HG02571 (cell line): ENCODE measurements at regions not wholly inside any gene's neighbourhood (a gene's known extent, or its start where the extent isn't known, plus 50 kb on each side); places are given as distances from the start of the nearest gene placed in this dataset.

ENCODE experiments used
- ATAC-seq: cut with Tn5 transposase; IDR thresholded peaks from one replicate; pipeline ENCODE4 v1.9.1; 2021; ENCODE audit warnings: mild to moderate bottlenecking, moderate library complexity; ENCODE audit not compliant: unreplicated experiment

DNA sequence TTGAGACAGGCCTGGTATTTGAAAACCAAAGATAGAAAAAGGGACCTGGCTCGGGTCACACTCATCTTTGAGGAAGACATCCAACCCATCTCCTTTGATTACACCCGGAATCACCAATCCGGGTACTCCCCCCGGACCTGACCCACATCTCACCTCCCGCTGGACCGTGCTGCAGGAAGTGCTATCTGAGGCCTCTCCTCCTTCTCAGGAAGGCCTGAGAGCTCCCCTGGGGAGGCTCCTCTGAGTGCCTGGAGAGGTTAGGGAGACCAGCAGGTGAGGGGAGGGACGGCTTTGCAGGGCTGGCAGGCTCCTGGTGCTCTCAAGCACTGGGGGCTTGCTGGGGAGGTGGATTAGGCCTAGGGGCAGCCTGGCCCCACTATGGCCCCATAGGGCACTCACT is 170.9 kb downstream of the ACKR3 start:
- no peak for ATAC-seq

DNA sequence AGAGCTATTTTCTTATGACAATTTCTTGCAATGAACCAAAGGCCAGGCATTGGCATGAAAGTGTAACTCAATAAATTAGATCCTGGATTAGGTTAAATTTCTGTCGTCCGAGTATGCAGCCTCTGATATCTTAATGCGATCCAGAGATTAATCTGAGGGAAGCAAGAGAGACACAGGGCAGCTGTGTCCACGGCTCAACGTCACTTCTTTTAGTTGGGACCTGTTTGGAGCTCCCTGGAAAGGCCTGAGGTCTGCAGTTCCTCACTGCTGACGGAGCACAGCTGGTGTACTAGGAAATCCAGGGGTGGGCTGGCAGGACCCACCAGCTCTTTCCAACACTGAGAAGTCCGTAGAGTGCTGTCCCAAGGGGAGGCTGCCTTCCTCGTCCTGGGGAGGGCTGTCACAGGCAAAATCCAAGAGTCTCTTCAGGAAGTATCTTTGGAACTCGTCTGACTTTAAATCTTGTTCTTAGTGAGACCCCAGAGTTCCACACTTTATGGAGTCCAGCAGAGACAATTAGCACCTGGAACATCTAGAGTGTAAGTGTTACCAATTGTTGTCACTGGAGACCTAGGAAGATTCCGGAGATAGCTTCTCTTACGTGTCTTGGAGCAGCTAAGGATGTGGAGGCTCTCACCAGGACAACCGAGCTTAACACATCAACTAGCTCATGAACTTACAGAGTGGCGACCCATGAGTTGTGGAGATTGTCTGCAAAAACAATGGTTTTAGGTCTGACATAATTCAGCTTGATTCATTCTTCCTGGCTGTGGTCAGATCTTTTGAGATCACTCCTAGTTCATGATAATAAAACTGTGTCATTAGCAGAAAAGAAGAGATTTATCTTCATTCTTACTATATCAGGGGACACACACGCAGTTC is 173.7 kb downstream of the ACKR3 start:
- ATAC-seq = no peak

DNA sequence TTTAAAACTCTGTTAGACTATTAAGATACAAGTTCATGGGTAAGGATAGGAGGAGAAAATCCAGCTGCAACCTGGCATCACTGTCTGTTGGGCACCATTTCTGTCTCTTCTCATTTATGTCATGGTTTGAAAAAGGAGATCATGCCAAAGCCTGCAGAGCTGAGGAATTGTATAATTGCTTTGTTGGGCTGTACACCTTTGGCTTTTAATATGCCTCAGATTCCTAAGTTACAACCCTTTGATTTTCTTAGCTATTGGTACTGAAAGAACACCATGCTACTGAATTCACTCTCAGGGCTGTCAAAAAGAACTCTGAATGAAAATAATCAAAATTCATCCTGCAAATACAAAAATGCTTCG is 174.3 kb downstream of the ACKR3 start:
- ATAC-seq = no peak

DNA sequence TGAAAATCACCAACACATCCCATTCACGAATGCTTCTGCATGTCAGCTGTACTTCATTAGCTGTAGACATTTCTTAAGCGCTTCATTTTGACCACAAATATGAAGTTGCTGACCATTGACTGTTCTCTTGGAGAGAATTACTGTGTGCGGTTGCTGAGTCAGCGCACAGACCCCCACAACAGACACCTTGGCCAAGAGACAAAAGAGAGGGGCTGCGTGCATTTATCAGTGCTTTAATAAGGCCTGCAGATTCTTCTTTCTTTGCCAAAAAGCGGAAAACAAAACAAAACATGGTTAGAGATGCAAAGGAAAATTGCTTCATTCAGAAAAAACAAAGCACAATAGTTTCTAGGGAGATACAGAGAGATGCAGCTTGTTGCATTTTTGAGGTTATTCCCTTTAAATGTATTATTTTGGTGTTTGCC is 174.7 kb downstream of the ACKR3 start:
- no peak for ATAC-seq

DNA sequence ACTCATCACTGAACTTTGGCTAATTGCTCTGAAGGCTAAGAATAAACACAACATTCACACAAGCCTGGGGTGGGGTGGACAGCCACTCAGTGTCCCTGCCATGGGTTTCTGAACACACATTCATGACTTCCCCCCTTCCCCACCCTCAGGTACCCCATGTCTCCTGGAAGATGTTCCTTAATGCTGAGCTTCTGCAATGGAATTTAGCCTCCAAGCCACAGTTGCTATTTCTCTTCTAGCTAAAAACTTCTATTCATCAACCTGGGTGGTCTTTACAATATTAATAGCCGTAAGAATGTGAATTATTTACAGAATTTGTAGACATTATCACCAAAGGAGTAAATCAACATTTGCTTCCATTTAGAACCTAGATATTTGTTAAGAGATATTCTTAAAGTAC is 175.1 kb downstream of the ACKR3 start:
- ATAC-seq = no peak

DNA sequence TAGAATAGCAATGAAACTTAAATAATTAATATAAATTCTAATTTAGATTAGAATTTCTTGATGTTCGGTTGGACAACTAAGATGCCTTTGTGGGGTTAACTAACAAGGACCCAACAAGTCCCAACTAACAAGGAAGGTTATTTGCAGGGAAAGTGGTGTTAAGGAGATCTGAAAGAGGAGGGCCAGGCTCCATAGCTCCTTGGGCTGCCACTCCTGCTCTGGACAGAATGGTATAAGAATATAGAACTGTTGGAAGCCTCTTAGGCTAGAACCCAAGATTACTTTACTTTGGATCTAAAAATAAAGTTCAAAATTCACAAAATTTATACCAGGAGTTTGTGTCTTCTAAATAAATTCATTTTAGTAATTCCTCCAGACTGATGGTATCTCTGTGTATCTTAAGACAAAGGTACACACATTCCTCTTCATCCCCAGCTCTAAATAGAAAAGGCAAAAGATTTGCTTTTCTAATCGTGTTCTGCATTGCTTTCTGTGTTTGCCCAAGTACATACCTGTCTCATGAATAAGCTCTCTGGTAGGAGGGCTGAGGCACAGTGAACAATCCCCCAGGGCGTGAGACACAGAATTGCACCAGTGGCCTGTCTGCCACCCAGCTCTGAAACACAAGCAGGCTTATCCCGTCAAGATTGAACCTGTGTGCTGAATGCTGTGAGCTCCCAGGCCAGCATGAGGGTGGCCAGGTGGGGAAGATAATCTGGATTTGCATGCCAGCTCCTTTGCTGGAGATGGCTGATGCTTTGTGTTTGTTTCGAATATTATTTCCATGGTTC is 176.0 kb downstream of the ACKR3 start:
- no peak for ATAC-seq

DNA sequence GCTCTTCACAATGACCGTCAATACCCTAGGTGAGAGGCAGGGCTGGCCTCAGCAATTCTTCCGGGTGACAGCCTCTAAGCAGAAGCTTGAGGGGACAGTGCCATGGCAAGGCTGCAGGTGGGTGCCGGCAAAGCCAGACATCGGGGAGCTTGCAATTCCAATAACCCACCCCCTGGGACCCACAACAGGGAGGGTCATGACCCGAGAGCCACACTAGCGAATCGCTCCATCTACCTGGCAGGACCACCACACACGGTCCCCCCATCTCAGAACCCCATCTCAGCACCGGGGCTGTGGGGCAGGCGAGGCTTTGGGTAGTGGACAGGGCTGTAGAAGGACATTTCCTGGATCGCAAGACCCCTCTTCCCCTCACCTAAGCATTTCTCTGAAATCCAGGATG is 177.2 kb downstream of the ACKR3 start:
- ATAC-seq = no peak

DNA sequence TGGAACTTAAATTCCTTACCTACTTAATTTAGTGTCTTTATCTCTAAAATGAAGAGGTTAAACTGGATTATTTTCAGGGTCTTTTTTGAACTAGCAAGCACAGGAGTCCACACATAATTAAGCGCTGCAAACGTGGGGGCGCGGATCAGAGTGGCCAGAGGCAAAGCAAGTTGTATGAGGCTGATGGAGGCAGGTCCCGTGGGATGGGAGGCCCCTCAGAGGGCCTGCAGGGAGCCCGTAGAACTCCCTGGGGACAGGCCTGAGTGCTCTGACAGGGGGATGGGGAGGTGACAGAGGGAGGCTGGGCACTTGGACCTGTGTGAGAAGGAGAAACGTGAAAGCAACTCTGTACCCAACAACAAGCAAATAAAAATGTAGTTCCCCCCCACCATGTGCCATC is 177.8 kb downstream of the ACKR3 start:
- ATAC-seq = no peak

DNA sequence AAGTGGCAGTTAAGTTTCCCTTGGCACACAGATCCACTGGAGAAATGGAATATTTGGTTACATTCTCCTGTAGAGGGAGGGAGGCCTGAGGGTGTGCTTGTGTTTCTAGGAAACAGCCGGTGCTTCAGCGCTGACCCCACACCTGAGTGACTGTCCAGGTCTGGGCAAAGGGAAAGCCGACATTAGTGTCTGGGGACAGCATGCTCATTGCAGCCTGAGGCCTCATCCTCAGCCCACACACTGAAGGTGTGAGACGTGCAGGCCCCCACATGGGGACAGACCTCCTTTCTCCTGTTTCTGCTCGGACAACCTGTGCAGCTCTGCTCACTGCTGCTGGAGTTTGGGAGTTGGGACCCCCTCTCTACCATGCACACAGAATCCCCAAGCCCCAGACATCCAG is 178.3 kb downstream of the ACKR3 start:
- ATAC-seq = no peak

DNA sequence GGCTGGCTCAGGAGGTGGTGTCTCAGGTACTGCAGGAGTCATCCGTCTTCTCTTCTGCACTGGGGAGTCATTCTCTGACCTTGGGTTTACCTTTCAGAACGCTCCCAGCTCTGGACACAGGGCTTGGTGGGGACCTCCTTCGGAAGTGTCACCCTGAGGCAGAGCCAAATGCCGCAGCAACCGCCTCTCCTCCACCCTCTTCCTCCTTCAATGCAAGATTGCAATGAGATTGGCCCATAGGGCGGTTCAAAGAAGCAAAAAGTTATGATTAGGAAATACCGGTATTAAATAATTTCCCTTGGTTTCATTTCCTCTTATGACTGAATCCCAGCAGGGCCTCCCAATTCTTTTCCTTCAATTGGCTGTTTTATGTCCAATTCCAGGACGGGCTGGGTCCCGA is 178.8 kb downstream of the ACKR3 start:
- no peak for ATAC-seq

DNA sequence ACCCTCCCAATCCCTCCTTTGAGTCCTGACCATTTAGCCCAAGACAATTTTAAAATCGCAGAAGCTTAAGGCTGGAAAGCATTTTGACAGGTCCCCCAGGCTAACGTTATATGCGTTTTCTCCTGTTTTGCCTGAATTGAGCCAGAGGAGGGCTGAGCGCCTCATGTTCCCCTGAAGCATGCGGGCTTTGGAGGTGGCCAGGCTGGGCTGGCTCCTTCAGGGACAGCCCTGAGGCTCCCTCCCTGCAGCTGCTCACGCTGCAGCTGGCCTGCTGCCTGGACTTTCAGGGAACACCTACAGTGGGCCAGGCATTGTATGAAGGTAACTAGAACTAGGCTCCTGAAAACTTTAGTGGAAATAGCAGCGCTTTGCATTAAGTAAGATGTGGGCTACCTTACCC is 179.2 kb downstream of the ACKR3 start:
- ATAC-seq = no peak

DNA sequence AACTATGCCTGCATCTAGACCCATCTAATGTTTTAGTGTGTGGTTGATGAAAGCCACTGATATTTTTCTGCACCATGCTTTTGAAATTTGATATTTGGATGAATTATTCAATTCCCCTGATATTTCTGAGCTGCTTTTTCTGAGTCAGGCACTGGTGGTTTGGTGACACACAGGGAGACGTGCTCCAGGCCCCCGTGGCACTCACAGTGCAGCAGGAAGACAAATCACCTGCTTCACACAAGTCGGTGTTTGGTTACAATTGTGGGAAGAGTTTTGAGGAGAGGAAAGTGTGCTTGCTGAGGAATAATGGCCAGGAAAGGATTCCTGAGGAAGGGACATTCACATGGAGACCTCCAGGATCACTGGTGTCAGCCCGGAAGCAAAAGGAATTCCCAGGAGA is 179.7 kb downstream of the ACKR3 start:
- ATAC-seq = no peak

DNA sequence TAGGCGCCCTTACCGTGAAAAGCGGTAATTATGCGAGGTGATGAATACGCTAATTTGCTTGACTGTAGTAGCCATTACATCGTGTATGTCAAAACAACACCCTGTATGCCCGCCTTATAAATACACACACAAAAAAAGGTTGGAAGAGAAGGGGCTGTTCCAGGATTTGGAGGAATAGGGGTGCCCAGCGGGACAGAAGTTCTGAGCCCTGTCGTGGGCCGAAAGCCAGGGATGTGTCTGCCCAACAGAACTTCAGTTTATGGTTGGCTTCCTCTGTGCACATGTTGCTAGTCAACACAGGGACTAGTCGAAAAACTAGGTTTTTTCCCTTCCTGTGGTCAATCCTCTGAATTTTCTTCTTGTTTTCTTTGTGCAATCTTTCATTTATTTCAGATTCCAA is 182.5 kb downstream of the ACKR3 start:
- no peak for ATAC-seq

DNA sequence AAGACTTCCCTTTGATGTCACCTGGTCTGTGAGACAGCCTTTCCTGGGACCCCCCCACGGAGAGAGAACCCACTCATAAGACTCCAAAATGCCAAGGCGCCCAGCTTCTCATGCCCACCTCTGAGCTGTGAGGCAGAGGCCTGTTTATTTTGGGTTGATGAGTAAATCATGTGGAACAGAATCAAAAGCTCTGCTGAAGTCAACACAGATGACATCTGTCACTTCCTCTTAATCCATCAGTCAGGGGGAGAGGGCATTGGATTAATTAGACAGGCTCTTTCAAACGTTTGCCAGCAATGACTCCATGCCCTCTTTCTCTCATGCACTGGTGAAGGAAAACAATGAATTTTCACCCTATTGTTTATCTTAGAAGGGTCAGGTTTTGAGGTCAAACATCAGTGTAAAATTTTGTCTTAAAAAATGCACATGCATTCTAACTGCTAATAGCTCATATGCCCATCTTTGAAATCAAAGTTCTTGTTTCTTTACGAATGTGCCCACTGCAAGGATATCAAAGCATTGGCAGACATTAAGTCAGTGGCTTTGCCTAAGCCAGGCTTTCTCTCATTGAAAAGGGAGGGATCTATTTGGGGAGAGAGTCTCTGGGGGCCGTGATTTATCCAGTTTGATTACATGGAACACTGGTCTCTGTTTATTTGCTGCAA is 184.1 kb downstream of the ACKR3 start:
- no peak for ATAC-seq

DNA sequence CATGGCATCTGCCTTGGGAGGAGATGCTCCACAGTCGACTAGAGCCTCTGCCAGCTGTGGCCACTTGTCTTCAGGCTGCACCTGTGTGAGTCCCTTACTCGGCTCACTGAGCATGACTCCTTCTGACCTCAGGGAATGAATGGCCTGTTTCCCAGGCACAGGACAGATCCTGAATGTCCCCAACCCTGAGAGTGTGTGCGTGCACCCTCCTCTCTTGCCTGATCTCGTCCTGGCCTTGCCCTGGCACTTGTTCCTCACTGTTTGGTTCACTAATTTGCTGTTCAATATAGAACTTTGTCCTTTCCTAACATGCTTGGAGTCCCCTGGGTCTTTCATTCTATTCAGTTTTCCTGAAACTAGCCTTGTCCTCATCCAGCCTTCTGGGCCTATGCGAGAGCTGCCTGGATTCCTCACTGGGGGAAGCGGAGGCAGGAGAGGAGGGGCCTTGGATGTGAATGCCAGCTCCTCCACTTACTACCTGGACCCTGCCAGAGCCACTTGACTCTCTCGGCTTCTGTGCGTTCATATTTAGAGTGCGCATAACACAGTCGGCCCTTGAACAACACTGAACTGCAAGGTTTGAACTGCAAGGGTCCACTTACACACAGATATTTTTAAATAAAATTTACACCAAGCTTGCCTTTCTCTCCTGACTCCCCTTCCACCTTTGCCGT is 184.8 kb downstream of the ACKR3 start:
- ATAC-seq = no peak

DNA sequence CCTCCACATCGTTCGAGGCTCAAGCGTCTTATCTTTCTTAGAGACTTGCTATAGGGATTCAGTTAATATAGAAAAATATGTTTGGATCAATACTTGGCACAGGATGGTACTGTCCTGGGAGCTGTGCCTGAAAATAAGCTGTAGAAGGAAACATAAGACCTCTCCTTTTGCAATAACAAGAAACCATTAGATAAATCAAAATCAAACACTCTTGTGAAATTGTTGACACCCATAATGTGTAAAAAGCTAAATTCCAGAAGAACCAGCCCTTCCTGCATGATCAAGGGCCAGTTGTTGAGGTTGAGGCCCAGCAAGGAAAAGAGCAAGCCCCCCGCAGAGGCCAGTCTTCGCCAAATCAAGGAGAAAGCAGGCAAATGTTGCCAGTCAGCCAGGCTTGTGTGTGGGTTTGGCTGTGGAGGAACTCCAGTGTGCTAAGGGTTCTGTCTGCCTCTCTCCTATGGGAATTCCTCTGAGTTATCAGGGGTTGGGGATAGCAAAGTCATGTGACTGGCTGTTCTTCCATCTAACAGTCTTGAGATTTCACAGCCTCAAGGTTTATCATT is 185.7 kb downstream of the ACKR3 start:
- no peak for ATAC-seq

DNA sequence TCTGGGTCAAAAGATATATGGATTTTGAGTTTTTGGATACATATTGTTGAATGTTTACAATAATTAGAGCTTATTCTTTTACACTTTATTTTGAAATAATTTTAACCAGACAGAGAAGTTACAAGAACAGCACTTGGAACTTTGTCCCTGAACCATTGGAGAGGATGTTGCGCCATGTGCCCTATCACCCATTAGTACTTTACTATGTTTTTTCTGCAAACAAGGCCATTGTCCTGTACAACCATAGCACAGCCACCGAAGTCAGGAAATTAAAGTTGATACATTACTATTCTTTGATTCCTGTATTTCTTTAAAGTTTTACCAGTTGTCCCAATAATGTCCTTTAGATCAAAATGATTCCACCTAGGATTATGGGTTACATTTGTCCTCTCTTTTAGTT is 188.8 kb downstream of the ACKR3 start:
- ATAC-seq = no peak

DNA sequence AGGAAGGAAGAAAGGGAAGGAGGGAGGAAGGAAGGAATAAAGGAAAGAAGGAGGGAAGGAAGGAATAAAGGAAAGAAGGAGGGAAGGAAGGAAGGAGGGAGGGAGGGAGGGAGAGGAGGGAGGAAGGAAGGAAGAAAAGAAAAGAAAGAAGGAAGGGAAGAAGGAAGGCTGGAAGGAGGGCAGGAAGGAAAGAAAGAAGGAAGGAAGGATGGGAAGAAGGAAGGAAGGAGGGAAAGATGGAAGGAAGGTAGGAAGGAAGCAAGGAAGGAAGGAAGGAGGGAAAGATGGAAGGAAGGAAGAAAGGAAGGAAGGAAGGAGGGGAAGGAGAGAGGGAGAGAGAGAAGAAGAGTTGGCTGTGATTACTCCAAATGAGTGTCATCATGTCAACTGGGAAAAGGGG is 190.6 kb downstream of the ACKR3 start:
- no peak for ATAC-seq

DNA sequence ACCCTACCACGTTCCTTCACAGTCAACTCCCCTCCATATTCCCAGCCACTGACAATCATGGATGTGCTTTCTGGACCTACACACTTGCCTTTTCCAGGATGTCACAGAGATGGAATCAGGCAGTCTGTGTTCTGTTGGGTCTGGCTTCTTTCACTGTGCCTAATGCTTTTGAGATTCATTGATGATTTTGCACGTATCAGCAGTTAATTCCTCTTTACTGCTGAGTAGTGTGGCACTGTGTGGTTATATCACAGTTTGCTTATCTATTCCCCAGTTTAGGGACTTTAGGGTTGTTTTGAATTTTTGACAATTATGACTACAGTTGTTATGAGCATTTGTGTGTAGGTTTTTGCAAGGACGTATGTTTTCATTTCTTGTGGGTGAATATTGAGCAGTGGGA is 191.7 kb downstream of the ACKR3 start:
- no peak for ATAC-seq

DNA sequence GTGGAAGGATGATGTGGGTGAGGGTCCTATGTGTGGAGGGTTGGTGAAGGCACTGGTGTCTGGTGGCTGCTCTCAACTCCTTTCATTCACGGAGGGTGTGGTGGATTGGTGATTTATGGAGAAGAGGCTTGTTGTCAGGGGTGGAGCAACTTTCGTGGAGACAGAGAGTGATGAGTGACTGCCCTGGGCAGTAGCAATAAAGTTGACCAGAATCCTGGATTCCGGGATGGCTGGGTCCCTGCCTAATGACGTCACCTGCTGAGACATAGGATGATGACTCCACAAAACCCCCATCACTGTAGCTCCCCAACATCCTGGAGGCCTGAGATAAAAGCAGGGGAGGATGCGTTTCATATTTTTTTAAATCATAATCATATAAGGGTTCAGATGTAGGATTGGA is 193.0 kb downstream of the ACKR3 start:
- ATAC-seq = no peak

DNA sequence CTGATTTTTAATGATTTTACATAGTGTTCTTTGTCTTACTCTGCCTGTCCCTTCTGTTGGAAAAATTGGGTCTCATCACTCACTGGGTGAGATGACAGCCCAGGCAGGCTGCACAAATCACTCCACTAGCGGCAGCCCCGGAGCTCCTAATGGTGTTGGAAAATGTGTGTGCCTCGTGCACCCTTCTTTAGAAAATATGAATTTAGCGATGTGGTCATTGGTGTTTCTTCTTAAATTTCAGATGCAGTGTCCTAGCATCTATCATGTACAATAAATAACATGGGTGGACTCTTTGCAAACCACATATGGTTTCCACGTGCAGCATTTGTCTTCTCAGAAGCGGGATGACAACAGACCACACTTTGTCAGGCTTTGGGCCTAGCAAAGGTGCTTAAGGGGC is 194.2 kb downstream of the ACKR3 start:
- ATAC-seq = no peak
